Stimulated activated naive CD8-positive, alpha-beta T cell treated with anti-CD3 and anti-CD28 coated beads, Interleukin-15, Interleukin-2, amounts not matched to agents 100 U/mL and 50 U/mL, for 24 hours (primary cell): ENCODE measurements at regions not wholly inside any gene's neighbourhood (a gene's known extent, or its start where the extent isn't known, plus 50 kb on each side); places are given as distances from the start of the nearest gene placed in this dataset.
"Not testable (repeated sequence)": the region's sequence is repeated elsewhere in the genome, so short reads cannot be mapped to it uniquely, and the experiment has no call there.

Experiments
- ATAC-seq: fragments of 150-1000 bp; cut with Tn5 transposase; one replicate; pipeline ENCODE4 v1.10.0; 2021
- DNase-seq: peaks from one replicate; pipeline ENCODE4 v3.0.0; 2021

GRCh38 chr9:19937121-19937520 is 148.3 kb upstream of the SLC24A2 start:
- DNase-seq (no peak), ATAC-seq (no peak)

DNA sequence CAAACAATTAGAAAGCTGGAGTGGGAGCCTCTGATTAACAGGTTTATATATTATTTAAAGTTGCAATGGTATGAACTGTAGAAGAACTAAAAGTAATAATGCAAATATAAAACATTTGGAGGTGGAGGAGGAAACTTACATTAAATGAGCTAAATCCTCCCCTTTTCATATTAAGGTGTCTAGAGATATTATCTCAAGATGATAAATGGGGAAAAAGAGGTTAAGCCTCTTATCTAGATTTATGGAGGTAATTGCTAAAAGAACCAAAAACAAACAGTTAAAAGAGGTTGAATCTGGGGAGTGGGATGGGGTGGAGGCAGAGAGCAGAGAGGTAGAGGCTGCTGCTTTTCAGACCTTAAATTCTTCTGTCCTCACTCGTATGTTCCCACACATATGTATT is 147.8 kb upstream of the SLC24A2 start:
- DNase-seq (no peak), ATAC-seq (no peak)

GRCh38 chr9:19935422-19935821 is 146.6 kb upstream of the SLC24A2 start:
- ATAC-seq (no peak), DNase-seq (no peak)

GRCh38 chr9:19934301-19934871 is 145.5 kb upstream of the SLC24A2 start:
- DNase-seq (no peak), ATAC-seq (no peak)

DNA sequence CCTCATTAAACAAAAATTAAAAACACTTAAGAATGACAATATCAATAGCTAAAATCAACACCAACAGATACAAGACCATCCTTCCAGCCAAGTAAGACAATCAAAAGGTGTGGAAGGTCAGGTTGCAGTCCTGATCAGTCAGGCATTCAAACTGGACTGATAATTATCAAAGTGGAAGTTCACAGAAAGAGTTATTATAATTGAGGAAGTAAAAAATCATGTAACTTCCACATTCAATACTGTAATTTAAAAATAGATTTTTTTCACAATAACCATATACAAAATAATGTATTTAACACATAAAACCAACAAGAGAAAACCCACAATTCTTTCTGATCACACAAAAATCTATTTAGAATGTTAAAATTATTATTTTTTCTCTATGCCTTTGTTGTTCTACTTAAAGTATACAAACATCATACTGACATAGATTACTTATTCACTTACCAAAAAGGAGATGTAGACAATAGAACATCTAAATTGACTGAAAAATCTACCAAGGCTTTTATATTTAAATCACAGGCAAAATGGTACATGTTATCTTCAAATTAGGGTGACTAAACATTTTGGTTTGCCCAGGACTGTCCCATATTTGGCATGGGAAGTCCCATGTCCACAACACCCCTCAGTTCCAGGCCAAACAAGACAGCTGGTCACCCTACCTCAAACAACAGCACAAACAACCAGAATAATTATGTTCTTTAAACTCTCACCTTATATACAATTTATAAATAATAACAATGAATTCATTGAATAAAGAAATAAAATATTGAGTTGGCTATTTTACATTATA is 142.5 kb upstream of the SLC24A2 start:
- no peak for ATAC-seq
- DNase-seq: no peak

DNA sequence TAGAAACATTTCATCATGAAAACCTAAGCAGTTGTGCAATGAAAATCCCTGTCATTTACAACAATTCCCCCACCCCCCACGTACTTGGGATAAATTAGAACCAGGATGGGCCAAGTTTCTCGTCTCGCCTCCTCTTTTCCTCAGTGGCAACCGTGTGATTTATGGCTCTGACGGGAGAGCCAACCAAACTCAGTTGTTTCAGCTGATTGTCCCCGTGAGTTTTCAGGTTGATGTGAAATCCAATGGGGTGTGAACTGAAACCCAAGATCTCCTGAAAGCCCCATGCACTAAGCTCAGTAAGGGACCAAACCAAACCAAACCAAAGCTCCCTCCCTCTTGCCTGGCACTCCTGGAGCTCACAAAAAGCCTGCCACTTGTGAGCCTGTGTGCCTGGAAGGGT is 138.7 kb upstream of the SLC24A2 start:
- ATAC-seq: no peak
- no peak for DNase-seq

DNA sequence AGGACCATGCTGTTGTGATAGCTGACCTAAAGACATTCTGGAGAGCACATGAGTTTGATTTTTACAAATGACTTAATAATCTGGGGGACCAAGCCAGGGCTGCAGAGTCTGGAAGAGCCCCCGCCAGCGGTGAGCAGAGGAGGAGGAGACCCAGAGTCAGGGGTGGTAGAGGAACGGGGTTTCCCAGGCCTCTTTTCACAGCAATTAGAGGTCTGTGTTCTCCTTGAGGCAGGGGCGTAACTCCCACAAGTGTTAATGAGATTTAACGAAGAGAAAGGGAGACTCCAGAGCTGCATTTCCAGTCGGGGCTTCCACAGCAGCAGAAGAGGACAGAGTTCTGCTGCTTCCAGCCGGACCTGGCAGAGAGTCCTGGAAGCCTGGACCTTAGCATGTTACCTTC is 137.9 kb upstream of the SLC24A2 start:
- DNase-seq (no peak), ATAC-seq (no peak)

GRCh38 chr9:19925674-19926503 is 137.1 kb upstream of the SLC24A2 start:
- DNase-seq (peak; percentile 79), ATAC-seq (peak; percentile 92)

DNA sequence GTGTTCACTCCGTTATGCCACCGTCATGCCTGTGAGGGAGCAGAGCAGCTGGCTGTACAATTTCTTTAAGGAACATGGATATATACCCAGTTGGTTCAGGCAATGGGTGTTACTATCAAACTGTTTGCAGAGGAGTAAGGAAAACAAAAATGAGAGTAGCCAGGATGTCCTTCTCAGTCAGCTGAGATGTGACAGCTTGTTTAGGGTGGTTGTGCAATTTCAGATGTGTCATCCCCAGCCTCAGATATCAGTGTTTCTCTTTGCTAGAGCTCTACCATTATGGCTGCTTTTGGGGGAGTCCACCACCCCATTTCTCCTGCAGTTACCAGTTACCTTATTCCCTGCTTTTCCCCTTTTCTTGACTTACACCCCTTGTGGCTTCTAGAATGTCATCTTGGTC is 135.2 kb upstream of the SLC24A2 start:
- no peak for DNase-seq
- no peak for ATAC-seq

DNA sequence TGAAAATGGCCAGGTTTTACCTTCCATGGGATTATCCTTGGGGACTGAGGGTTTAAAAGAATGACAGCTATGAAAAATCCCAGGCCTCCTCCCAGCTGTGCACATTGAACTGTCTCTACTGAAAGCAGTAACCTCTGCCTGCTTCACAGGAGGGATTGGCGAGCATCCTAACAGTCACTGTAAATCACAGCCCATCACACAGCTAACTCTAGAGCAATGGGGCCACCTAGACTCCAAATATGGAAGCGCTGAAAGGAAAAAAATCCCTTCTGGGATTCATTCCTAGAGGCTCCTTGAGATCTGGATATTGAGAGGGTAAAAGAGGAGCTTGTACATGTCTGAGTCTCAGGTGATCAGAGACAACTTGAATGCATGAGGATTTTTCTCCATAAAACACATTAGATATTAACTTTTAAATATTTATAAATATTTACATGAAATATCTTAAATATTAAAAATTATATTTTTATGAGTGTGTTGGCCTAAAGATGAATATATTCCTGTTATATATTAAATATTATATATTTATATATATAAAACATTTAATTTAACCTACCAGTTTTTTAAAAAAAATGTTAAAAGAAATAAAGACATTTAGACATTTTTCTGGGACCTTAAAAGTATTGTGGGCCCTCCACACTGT is 133.8 kb upstream of the SLC24A2 start:
- no peak for ATAC-seq
- no peak for DNase-seq

DNA sequence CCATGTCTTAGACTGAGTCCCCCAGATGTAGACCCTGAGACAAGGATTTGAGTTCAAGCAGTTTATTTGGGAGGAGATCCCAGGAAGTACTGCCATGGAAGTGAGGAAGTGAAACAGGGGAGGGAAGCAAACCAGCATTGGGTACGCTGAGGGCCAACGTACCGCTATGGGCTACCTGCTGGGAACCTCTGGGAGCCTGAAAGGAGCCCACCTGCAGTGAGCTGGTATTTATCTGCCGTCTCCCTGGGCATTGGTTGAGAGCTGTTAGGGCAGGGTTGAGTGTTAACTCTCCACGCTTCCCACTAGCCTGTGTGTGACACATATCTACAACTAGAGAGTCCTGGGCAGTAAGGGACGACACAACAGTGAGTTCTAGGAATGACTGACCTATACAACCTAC is 131.6 kb upstream of the SLC24A2 start:
- ATAC-seq (no peak), DNase-seq (no peak)

GRCh38 chr9:19918630-19919029 is 129.8 kb upstream of the SLC24A2 start:
- DNase-seq (no peak), ATAC-seq (no peak)

- ATAC-seq (no peak), DNase-seq (no peak)
Measured at GRCh38 chr9:19914044-19914443, 125.2 kb upstream of the SLC24A2 start.

- ATAC-seq (no peak), DNase-seq (no peak)
Measured at GRCh38 chr9:19913151-19913550, 124.3 kb upstream of the SLC24A2 start.

DNA sequence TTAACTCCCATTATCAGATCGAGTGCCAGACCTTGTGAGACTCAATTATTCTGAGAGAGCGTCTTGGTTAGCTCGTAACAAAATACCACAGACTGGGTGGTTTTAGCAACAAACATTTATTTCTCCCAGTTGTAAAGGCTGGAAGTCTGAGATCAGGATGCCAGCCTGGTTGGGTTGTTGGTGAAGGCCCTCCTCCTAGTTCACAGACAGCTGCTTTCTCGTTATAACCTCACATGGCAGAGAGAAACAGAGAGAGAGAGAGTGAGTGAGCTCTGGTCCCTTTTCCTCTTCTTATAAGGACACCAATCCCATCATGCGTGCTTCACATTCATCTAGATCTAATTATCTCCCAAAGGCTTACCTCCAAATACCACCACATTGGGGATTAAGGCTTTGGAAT is 114.2 kb upstream of the SLC24A2 start:
- ATAC-seq (no peak), DNase-seq (no peak)

GRCh38 chr9:19901586-19901985 is 112.7 kb upstream of the SLC24A2 start:
- DNase-seq: no peak
- ATAC-seq: no peak

DNA sequence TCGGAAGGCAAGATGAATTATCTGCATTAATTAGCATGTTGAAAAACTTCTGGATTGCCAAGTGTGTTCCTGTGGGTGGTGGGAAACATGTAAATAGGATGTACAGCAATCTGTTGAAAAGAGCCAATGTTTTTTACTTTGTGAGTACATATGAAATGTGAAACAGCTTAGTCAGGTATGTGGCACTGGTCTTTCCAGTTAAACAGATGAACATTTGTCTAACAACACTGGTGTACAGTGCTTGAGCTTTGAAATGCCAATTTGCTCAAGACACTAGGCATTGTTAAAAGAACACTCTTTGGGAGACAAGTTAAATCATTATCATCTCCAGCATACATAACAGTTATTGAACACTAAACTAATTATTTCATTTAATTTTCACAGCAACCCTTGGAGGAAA is 107.3 kb upstream of the SLC24A2 start:
- DNase-seq (no peak), ATAC-seq (no peak)

DNA sequence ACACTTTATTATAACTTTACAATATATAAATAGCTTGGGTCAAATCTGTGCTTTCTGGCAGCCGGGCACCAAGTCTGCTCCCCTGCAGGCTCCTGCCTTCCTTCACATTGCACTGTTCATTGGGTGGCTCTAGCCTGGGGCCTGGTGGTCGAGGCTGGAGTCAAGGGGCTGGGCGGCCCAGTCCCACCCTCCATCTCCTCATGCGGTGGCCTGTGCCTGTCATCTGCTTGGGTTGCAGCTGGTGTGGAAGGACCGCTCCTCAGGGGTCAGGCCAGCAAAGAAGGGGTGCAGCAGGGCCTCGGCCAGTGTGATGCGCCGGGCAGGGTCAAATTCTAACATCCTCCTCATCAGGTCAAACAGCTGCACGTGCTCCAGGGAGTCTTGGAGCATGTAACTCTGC is 106.7 kb upstream of the SLC24A2 start:
- not testable (repeated sequence) for ATAC-seq, DNase-seq

DNA sequence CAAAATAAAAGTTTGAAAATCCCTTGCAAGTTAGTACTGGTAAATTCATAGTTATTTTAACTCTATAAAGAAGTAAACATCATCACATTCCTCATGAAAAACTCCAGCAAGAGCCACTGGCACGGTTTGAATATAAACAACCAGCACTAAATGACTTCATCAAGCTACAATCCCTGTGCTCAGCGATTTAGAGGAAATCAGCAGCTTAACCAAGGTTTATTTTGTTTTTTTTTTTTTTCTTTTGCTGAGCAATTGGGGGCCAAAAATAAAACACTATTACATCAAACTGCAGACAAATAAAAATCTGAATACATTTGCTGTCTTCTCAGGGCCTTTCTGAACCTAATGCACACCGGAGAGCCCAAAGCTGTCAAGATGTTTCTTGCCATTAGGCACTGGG is 106.2 kb upstream of the SLC24A2 start:
- DNase-seq (no peak), ATAC-seq (no peak)

- ATAC-seq (no peak), DNase-seq (no peak)
Measured at GRCh38 chr9:19885608-19886007, 96.8 kb upstream of the SLC24A2 start.

DNA sequence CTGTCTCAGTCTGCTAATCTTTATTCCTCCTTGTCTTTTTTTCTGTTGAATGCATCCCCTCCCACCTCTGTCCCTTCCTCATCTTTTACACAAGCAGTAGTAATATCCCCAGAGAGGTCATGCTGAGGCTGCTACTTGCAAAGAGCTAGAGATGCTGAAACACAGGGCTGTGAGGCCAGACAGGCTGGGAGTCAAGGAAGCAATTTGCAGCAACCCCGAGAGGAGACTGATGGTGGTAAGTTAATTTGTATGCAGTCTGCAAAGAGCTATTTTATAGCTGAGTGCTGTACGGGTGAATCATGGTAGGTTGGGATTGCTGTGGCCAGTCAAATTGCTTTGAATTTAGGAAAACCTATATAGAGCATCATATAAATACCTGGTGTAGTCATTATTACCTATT is 90.2 kb upstream of the SLC24A2 start:
- DNase-seq (no peak), ATAC-seq (no peak)

- DNase-seq: no peak
Measured at GRCh38 chr9:19876569-19877316, 87.9 kb upstream of the SLC24A2 start.

More at GRCh38 chr9:19876569-19877316, 87.9 kb upstream of the SLC24A2 start:
- no peak for ATAC-seq
